ENCODE measurements at regions not wholly inside any gene's neighbourhood (a gene's known extent, or its start where the extent isn't known, plus 50 kb on each side); places are given as distances from the start of the nearest gene placed in this dataset.
"Not testable (repeated sequence)": the region's sequence is repeated elsewhere in the genome, so short reads cannot be mapped to it uniquely, and the experiment has no call there.

DNA sequence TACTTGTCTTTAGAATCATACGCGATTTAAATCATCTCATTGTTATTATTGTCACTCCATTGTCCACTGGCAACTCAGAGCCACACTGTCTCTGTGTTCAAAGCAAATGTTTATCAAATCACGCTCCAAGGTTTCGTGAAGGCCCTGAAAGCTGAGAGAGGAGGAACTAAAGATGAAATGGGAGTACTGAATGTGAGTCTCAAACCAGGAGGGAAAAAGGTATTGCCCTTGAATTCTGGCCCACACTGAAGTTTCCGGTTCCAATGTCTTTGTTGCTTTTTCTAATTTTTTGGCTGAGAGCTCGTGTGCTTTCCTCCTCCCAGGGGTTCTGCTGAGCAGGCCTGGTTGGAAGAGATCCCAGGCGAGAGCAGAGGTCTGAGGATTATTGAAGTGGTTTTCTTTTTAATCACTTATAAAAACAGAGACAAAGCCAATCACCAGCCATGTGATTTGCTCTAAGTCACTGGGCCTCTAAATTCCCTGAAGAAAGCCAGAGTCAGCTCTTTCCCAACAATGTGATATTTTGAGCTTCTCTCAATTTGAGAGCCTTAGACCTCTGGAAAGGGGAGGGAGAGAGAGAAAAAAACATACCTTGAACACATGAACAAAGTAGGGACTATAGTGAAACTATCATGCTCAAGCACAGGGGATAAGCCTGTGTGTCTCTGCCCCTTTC lies 420.8 kb upstream of the GRAMD2B start:
- DNase-seq: peak; percentile 47 to 60

DNA sequence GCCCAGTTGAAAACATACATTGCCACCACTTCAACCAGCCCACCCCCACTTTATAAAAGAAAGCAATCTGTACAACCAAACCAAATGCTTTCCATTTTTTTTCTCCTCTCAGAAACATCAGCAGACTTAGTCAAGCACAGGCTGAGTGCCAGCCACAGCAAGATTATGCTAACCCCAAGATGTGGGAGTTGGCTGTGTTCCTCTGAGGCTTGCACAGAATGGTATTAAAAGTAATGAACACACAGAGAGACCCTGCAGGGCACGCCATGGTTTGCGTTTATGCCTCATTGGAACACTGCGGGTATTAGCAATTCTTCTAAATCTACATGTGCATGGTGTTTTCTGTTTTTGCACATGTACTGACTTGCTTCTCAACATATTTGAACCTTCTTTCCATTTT lies 419.9 kb upstream of the GRAMD2B start:
- peak; percentile 38 to 47 for DNase-seq

DNA sequence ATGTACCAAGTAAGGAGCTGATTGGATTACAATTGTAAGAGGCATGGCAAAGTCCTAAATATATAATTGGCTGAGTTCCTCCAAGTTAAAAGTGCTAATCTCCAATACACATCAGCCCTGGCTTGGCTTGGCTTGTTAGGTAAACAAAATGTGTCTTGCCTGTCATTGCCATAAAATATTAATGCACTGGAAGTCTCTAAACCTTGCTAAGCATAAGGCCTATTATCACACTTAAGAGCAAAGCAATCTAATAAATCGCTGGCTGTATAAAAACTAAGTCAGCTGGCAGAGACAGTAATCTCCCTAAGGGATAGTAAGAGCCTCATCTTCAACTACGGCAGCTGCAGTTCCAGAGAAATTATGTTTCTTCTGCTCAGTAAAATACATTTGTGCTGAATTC lies 418.6 kb upstream of the GRAMD2B start:
- no peak for DNase-seq

DNA sequence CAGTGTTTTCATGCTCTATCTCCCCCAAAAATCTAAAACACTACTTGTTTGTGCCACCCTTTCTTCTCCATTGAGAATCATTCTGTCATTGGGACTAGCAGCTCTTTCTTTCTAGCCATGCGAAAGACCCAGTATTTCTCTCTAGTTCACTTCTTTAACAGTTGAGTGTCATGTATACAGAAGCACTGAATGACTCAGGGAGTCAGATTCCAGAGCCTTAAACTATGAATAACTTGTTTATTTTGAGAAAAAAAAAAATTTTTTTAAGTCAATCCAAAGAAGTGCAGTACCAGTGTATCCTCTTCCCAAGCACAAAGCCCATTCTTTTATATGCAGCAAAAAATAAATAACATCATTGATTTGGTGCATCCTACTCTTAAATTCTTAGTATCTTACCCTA lies 415.4 kb upstream of the GRAMD2B start:
- no peak for DNase-seq

DNA sequence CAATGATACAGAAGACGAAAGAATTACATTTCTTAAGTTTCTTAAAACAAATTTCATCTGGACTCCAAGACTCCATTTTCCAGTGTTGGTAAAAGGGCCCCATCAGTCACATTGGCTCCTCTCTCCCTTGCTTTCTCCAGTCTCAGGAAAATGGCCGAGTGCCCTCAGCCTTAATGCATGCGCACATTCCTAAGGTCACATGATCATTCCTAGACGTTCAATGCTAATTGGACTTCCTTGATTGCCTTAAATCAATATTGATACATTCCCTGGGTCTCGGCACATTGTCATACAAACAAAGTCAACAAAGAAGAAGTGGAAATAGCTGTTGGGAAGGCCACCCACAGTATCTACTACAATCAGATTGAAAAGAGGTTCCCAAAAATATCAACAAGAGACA lies 413.6 kb upstream of the GRAMD2B start:
- no peak for DNase-seq

DNA sequence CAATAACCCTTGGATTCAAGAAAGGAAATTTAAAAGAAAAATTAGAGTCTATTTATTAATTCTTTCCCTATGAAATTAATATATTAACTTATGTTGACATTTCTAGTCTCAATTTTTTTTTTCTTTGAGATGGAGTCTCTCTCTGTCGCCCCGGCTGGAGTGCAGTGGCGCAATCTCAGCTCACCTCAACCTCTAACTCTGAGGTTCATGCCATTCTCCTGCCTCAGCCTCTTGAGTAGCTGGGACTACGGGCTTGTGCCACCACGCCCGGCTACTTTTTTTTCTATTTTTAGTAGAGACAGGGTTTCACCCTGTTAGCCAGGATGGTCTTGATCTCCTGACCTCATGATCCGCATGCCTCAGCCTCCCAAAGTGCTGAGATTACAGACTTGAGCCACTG lies 411.7 kb upstream of the GRAMD2B start:
- DNase-seq: not testable (repeated sequence)

DNA sequence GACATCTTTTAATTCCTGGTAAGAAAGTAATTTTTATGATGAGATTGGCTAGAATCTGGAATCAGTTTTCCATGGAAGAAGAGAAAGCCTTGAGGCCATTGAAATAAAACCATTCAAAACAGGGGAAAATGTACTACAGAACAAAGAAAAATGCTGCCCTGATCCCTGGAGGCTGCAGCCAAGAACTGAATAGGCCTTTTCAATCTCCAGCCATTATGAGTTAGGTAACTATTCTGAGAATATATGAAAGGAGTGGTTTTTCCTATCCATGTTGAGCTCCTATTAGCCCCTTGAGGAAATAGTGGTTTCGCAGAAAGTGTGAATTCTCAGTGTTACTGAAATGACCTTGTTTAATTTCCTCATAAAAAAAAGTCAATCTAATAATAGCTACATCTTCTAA lies 408.5 kb upstream of the GRAMD2B start:
- DNase-seq: no peak

DNA sequence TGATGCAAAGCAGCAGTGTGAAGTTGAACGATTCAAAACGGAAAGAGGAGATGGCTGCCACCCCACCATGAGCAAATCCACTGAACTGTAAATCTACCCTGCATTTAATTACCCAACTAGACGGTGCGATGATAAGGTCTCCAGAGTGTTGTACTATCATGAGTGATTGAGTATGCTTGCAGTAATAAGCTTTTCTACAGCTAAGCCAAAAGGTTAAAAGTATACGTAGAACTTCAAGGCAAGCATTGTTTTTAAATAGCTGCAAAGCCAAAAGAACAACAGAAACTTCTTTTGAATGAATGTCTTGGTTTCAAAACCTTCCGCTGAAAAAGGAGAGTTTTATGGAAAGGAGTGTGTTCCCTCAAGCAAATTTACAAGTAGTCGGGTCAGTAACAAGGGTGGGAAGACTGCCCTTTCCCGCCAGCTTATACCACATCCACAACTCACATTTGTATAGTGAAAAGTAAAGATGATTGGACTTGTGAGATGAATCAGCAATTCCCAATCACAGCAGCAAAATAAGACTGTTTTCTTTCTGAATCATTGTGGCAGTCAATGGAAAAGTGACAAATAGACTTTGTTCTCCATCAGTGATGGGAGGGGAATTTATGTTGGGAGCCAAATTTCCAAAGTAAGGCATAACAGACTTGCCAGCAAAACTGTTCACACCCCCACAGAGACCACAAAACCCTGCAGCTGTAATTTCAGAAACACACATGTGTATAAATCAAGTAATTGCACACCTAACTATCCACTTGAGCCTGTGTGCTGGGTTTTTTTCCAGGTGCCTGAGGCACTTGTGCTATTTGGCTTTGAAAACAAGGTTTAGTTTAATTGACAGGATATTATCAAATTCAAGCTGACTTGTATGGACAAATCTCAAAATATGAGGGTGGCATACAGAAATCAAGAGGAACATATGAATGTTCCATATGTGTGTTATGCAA lies 407.7 kb upstream of the GRAMD2B start:
- DNase-seq: no peak

DNA sequence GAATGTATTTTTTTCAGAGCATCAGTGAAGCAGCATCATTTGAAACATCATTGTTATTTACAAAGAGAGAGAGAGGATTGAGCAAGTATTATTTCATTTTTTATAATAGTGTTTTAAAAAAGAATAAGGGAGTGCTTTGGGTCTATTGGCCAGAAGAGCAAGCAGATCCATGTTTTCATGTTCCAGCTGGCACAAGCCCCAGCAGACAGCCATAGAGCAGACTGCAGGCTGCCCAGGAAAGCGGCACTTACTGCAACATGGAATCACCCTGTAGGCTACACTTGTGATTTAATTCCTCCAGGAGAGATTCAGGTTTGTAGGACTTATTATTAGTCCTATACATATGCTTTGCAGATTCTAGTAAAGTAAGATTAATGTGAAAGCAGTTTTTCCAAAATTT lies 407.0 kb upstream of the GRAMD2B start:
- DNase-seq: peak; percentile 25 to 32

DNA sequence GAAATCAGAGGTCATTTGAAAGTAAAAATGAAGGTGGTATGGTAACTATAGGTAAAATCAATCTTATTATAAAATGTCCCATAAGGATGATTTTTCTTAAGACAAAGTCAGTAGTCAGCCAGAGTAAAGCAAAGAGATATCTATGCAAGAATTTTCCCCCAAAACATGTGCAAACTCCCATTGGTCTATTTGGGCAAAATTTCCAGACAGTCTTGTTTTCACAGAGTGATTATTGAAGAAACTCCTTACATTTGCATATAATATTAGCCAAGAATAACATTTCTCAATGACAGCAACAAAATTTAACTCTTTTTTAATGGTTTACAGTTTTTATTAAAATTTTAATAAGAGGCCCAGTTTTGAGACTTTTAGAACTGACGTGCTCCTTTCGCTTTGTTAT lies 406.1 kb upstream of the GRAMD2B start:
- no peak for DNase-seq

DNA sequence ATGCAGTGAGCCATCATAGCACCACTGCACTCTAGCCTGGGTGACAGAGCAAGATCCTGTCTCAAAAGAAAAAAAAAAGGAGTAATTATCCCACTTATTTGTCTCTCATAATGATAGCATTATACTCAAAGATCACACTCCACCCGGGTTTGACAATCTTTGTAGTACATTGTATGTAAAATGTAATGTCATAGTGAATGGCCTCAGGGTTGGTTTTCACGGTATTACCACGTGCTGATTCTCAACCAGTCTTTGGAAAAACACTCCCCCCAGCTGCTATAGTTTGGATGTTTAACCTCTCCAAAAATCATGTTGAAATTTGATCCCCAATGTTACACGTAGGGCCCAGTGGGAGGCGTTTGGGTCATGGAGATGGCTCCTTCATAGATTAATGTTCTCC lies 402.4 kb upstream of the GRAMD2B start:
- no peak for DNase-seq

DNA sequence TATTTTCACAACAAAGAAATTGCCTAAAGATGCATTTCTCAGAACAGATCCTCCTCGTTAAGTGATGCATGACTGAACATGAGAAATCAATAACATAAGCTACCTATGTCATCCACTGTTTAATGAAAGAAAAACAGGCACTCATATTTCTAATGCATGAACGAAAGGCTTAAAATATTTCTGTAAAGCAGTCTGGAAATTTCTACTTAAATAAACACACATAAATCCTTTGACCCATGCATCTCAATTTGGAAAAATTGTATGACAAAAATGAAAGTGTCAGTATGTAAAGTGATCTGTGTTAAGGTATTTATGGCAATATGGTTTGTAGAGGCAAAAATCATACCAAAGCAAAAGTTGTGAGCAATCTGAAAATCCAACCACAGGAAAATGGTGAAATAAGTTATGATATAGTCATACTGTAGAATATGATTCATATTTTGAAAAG lies 399.2 kb upstream of the GRAMD2B start:
- no peak for DNase-seq

DNA sequence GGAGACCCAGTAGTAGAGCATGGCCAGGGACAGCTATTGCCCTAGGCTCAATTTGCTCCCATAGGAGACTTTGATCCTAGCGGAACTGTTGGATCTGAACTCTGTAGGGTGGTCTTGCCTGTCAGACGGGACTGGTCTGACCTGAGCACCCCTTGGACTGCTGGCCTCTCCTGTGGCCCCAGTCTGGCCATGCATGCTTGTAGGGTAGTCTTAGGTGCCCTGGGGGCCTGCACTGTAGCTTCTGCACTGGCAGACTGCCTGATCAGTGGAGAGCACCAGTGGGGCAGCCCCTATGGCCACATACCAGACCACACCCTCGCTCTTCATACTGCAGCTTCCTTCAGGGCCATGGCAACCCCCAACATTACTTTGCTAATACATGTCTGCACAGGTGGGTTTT lies 396.1 kb upstream of the GRAMD2B start:
- DNase-seq: no peak

DNA sequence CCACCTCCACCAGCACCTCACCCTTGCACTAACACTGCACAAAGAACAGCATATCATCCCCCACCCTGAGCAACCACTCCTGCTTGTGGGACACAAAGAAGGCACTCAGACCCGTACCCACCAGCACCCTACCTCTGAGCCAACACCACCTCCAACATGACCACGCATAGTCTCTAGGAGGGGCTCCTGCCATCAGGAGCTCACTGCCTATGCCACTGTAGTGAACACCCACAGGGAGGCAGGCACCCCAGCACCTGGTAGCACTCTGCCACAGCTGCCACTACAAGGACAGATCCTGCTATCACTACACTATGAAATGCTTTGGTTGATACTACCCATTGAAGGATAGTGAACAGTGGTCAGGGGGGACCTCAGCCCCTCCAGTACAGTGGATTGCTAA lies 395.6 kb upstream of the GRAMD2B start:
- DNase-seq: no peak

DNA sequence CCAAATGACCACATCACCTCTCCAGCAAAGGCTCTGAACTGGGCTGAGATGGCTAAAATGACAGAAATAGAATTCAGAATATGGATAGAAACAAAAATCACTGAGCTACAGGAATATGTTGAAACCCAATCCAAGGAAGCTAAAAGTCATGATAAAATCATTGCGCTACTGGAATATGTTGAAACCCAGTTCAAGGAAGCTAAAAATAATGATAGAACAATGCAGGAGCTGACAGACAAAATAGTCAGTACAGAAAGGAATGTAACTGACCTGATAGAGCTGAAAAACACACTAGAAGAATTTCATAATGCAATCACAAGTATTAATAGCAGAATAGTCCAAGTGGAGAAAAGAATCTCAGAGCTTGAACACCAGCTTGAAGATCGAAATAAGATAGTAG lies 394.9 kb upstream of the GRAMD2B start:
- no peak for DNase-seq

DNA sequence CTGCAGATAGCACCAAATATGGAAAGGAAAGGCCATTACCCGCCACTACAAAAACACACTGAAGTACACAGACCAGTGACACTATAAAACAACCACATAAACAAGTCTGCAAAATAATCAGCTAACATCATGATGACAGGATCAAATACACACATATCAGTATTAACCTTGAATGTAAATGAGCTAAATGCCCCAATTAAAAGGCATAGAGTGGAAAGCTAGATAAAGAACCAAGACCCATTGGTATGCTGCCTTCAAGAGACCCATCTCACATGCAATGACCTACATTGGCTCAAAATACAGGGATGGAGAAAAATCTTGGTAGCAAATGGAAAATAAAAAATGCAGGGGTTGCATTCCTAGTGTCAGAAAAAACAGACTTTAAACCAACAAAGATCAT lies 393.9 kb upstream of the GRAMD2B start:
- DNase-seq: not testable (repeated sequence)

DNA sequence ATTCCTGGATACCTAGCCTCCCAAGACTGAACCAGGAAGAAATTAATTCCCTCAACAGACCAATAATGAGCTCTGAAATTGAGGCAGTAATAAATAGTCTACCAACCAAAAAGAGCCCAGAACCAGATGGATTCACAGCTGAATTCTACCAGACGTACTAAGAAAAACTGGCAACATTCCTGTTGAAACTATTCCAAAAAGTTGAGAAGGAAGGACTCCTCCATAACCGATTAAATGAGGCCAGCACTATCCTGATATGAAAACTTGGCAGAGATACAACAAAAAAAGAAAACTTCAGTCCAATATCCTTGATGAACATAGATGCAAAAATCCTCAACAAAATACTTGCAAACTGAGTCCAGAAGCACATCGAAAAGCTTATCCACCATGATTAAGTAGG lies 392.5 kb upstream of the GRAMD2B start:
- no peak for DNase-seq

DNA sequence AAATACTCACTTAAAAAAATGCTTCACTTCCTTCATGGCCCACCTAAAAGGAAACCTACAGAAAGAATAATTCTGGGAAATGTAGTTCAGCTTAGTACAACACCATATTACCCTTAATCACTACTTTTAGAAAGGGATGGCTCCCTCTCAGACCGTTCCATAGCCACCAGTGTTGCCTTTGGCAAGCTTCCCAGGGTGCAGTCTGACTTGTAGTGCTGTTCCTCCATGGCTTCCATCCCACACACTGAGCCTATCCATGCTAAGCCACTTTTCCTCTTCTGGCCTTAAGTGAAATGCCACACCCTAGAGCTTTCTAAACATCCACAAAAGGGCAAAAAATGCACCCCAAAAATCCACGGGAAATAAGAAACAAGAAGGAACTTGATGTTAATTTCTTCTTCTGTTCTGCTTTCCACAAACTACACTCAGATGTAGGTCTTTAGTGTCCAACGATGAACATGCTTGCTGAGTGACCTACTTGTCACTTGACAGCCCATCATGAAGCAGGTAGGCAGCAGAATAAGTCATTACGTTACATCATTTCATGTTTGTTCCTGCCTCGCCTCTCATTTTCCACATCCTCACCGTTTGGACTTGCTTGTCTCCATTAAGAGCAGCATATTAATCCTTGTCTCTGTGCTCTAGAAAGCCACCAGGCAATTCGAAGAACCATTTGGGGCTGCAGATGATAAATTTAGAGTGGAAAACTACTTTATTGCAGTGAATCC lies 391.1 kb upstream of the GRAMD2B start:
- DNase-seq: no peak

DNA sequence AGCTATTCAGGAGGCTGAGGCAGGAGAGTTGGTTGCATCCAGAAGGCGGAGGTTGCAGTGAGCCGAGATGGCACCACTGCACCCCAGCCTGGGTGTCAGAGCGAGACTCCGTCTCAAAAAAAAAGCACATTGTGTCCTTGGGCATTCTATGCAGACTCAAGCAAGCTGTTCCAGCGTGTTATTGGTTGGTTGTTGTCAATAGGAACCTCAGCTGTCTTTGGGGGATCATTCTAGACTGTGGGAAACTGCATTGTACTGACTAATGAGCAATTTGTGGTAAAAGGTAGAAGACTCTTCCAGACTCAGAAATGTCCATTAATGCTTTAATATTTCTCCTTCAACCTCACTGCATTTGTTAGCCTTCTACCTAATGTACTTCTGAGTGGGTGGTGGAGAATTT lies 379.5 kb upstream of the GRAMD2B start:
- no peak for DNase-seq

DNA sequence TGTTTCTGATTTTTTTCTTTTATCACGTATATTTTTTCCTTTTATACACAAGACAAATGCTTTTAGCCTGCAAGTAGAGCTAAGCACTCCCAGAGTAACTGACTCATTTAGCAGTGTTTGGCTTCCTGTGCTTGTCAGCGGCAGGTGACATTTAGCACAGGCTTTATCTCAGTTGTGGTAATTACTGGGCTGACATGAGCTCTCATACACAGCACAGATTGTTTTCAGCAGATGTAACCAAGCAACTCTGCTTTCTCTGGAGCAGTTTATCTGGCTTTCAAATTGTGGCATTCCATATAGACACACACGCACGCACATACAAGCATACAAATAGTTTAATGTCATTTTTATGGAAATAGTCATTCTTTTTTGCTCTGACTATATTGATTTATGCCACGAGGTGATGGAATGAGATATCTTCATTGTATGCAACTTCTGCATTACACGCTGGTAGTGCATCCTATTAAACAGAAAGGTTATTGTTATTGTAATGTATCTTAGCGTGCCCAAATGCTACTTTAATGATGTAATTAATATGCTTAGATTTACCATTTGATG lies 379.0 kb upstream of the GRAMD2B start:
- peak; percentile 18 to 24 for DNase-seq

DNA sequence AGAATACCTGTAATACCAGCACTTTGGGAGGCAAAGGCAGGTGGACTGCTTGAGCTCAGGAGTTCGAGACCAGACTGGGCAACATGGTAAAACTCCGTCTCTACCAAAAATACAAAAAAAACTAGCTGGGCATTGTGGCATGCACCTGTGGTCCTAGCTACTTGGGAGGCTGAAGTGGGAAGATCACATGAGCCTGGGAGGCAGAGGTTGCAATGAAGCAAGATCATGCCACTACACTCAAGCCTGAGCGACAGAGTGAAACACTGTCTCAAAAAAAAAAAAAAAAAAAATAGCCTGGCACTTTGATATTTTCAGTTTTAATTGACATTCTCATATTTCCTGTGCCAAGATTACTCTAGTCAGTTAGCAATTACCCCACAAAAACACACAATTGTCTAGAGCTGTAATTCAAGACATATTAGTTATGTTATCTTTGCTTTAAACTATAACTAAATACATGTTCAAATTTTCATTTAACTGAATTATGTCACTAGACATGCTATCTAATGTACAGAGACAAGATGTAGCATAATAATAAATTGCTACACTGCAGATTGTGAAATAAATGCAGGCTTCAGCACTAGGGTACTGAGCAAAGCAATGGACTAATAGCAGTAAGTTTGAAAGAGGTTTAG lies 378.2 kb upstream of the GRAMD2B start:
- DNase-seq: no peak

DNA sequence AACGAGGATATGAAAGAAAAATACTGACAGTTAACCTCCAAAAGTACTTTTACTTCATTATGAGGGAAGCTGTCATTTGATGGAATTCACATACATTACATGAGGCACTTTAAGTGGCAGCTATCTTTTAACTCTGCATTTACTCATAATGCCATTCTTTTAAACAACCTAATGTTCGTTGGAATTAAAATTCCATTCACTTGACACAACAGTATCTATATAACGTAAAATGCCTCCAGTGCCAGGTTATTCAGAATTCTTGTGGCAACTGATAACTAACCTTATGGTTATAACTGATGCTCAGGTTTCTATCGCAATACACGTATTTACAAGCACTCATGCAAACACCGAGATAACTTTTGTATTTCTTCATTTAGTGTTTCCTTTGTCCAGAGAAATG lies 376.9 kb upstream of the GRAMD2B start:
- DNase-seq: no peak

Measured in right lung (tissue), 2 donors.